HL-60 (cell line): ENCODE measurements at regions not wholly inside any gene's neighbourhood (a gene's known extent, or its start where the extent isn't known, plus 50 kb on each side); places are given as distances from the start of the nearest gene placed in this dataset.
A peak's percentile ranks its signal among the peaks of the same experiment; 100 is the strongest.

Experiments used
- DNase-seq, 2 experiments: peaks; one replicate each; pipeline ENCODE4 v3.0.0-alpha.2; 2010 to 2020; ENCODE audit warnings: low read depth in 1 of 2, low spot score in 1 of 2
- H3K27ac ChIP-seq: fragments of 250-450 bp; sonication (Bioruptor Pico); replicated peaks from 2 replicates; pipeline ENCODE4 v1.5.1; 2020; ENCODE audit warnings: mild to moderate bottlenecking, moderate library complexity
- H3K27me3 ChIP-seq: fragments of 250-450 bp; sonication (Bioruptor Pico); 2 replicates; pipeline ENCODE4 v1.5.1; 2021; ENCODE audit warnings: mild to moderate bottlenecking, moderate library complexity; ENCODE audit not compliant: insufficient read depth, poor library complexity, severe bottlenecking
- H3K4me3 ChIP-seq: replicated peaks from 2 replicates; pipeline ENCODE4 v1.5.1; 2011; ENCODE audit warnings: mild to moderate bottlenecking, control low read depth, low read length; ENCODE audit not compliant: insufficient read depth
- GABPA ChIP-seq: IDR thresholded peaks from 2 replicates; pipeline ENCODE4 v1.6.1; 2012; ENCODE audit warnings: low read depth
- POLR2AphosphoS5 ChIP-seq: IDR thresholded peaks from 2 replicates; pipeline ENCODE4 v1.6.1; 2012; ENCODE audit warnings: low read depth
- SPI1 ChIP-seq: IDR thresholded peaks from 2 replicates; pipeline ENCODE4 v1.6.1; 2012; ENCODE audit warnings: low read depth, mild to moderate bottlenecking, borderline replicate concordance
- TF ChIP-seq, protein P1 (sequence below): IDR thresholded peaks from one replicate; pipeline ENCODE4 v1.5.1; 2011; ENCODE audit warnings: low read length, control low read depth, inconsistent platforms; ENCODE audit not compliant: insufficient read depth
- TF ChIP-seq, protein P2 (sequence below): IDR thresholded peaks from 2 replicates; pipeline ENCODE4 v1.6.1; 2012; ENCODE audit warnings: low read depth; ENCODE audit not compliant: insufficient replicate concordance

DNA sequence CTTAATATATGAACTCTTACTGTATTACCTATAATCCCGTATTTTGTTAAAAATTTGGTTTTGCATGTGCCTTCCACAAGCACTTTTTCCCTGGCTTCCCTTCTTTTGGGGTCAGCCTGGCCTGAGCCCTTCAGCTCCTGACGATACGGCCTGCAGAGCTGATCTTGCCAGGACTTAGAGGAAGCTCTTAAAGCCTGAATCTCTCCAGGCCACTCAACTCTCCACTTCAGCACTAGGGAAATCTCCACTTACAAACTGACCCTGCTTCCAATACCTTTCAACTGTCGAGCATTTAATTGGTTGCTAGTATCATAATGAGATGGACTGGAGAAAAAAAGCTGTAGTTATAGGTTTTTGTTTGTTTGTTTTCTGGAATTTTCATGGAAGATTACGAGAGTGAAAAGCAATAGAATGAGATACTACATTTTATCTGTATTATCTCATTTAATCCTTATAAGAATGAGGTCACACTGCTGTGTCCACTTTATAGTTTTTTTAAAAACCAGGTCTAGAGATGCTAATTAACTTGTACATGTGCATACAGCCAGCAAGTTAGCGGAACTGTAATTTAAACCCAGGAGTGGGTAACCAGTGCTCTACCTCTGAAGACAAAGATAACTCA lies 54.8 kb downstream of the ZBTB38 start:
- DNase-seq, result no peak
- no peak overlapping the region for H3K4me3 ChIP-seq
- no peak for TF ChIP-seq GABPA
- TF ChIP-seq SPI1, result no peak
- TF ChIP-seq, protein P1, sequence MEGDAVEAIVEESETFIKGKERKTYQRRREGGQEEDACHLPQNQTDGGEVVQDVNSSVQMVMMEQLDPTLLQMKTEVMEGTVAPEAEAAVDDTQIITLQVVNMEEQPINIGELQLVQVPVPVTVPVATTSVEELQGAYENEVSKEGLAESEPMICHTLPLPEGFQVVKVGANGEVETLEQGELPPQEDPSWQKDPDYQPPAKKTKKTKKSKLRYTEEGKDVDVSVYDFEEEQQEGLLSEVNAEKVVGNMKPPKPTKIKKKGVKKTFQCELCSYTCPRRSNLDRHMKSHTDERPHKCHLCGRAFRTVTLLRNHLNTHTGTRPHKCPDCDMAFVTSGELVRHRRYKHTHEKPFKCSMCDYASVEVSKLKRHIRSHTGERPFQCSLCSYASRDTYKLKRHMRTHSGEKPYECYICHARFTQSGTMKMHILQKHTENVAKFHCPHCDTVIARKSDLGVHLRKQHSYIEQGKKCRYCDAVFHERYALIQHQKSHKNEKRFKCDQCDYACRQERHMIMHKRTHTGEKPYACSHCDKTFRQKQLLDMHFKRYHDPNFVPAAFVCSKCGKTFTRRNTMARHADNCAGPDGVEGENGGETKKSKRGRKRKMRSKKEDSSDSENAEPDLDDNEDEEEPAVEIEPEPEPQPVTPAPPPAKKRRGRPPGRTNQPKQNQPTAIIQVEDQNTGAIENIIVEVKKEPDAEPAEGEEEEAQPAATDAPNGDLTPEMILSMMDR, result no peak
- TF ChIP-seq POLR2AphosphoS5, result no peak
- TF ChIP-seq, protein P2, sequence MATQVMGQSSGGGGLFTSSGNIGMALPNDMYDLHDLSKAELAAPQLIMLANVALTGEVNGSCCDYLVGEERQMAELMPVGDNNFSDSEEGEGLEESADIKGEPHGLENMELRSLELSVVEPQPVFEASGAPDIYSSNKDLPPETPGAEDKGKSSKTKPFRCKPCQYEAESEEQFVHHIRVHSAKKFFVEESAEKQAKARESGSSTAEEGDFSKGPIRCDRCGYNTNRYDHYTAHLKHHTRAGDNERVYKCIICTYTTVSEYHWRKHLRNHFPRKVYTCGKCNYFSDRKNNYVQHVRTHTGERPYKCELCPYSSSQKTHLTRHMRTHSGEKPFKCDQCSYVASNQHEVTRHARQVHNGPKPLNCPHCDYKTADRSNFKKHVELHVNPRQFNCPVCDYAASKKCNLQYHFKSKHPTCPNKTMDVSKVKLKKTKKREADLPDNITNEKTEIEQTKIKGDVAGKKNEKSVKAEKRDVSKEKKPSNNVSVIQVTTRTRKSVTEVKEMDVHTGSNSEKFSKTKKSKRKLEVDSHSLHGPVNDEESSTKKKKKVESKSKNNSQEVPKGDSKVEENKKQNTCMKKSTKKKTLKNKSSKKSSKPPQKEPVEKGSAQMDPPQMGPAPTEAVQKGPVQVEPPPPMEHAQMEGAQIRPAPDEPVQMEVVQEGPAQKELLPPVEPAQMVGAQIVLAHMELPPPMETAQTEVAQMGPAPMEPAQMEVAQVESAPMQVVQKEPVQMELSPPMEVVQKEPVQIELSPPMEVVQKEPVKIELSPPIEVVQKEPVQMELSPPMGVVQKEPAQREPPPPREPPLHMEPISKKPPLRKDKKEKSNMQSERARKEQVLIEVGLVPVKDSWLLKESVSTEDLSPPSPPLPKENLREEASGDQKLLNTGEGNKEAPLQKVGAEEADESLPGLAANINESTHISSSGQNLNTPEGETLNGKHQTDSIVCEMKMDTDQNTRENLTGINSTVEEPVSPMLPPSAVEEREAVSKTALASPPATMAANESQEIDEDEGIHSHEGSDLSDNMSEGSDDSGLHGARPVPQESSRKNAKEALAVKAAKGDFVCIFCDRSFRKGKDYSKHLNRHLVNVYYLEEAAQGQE, result no peak
- no peaks in the 10 kb centered on the region for H3K27me3 ChIP-seq
- no peak overlapping the region for H3K27ac ChIP-seq

DNA sequence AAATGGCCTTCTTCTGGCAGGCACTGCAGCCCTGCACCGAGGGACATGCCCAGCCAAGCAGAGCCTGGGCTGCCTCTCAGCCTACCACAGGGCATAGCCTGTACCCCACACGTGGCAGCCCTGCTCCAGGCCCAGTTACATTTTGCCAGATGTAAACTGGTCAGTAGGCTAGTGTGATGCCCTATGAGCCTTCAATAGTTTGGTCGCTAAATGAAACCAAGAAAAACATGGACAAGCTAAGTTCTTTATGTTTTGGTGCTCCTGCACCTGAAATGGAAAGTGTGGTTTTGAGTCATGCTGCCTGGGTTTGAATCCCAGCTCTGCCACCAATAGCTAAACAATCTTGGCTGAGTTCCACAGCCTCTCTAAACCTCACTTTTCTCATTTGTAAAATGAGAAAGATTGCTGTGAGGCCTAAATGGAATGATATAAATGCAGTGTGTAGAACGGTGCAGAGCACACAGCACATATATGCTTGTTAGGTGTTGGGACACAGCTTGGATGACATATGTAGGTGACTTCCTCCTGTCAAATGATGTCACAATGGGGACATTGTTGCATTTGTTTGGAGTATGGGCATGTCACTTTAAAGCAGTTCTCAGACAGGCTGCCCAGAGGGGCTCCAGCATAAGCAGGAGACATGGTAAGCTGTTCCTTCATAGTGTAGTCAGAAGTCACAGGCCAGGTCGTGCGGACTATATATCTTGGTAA lies 57.4 kb downstream of the ZBTB38 start:
- no peak overlapping the region for H3K4me3 ChIP-seq
- no peak overlapping the region for H3K27ac ChIP-seq
- no peaks in the 10 kb centered on the region for H3K27me3 ChIP-seq
- no peak for DNase-seq
- TF ChIP-seq GABPA, result no peak
- no peak for TF ChIP-seq SPI1
- TF ChIP-seq POLR2AphosphoS5, result no peak
- TF ChIP-seq, protein P2, result no peak
- TF ChIP-seq, protein P1, result no peak

- peak in 1 of 2 experiments; percentile 38 for DNase-seq
- Histone ChIP-seq H3K27me3 (no peaks in the 10 kb centered on the region), H3K27ac (no peak overlapping the region), H3K4me3 (no peak overlapping the region)
- TF ChIP-seq SPI1 (peak; percentile 39; the same call in 1 of the 2 replicates), POLR2AphosphoS5 (no peak)
- TF ChIP-seq, protein P2, result no peak
Measured at GRCh38 chr3:141426404-141427034, 58.2 kb downstream of the ZBTB38 start.
